Kidney (tissue), 13 donors: ENCODE measurements at regions not wholly inside any gene's neighbourhood (a gene's known extent, or its start where the extent isn't known, plus 50 kb on each side); places are given as distances from the start of the nearest gene placed in this dataset.

ENCODE experiments used
- DNase-seq, 5 donors: peaks; one replicate each; pipeline ENCODE4 v3.0.0-alpha.2; 2013 to 2020
- FAIRE-seq: peaks from 2 replicates; lab custom pipeline; 2012; peaks lifted over from hg19 to GRCh38; lab: Jason Lieb, UNC
- H3K27ac ChIP-seq, 2 donors: one replicate each; pipeline ENCODE4 v1.7.0; 2013; ENCODE audit warnings: low read depth in 2 of 2, low read length in 2 of 2, inconsistent platforms in 1 of 2
- H3K27me3 ChIP-seq: one replicate; pipeline ENCODE4 v1.7.1; 2013; ENCODE audit warnings: low read length, inconsistent platforms; ENCODE audit not compliant: control insufficient read depth, insufficient read depth
- H3K36me3 ChIP-seq, 3 donors: one replicate each; pipeline versions ENCODE4 v1.7.0 to v1.7.1; 2013; ENCODE audit warnings: low read length in 3 of 3, control low read depth in 1 of 3, inconsistent platforms in 1 of 3; ENCODE audit not compliant: insufficient read depth in 3 of 3, control insufficient read depth in 2 of 3
- H3K4me1 ChIP-seq, 3 donors: one replicate each; pipeline versions ENCODE4 v1.7.0 to v1.7.1; 2013; ENCODE audit warnings: low read length in 3 of 3, inconsistent platforms in 1 of 3, low read depth in 1 of 3; ENCODE audit not compliant: control insufficient read depth in 2 of 3, insufficient read depth in 2 of 3
- H3K4me3 ChIP-seq, 3 donors: one replicate each; pipeline versions ENCODE4 v1.7.0 to v1.8.1; 2013; ENCODE audit warnings: low read length in 3 of 3, control low read depth in 1 of 3, inconsistent platforms in 1 of 3
- H3K9ac ChIP-seq, 3 donors: one replicate each; pipeline versions ENCODE4 v1.7.0 to v1.7.1; 2013; ENCODE audit warnings: low read length in 3 of 3, control low read depth in 1 of 3, inconsistent platforms in 1 of 3
- H3K9me3 ChIP-seq, 3 donors: one replicate each; pipeline versions ENCODE4 v1.7.0 to v1.7.1; 2013; ENCODE audit warnings: low read length in 3 of 3, control low read depth in 1 of 3, inconsistent platforms in 1 of 3; ENCODE audit not compliant: control insufficient read depth in 2 of 3, insufficient read depth in 1 of 3
- CTCF ChIP-seq: IDR thresholded peaks from 3 replicates; pipeline ENCODE4 v1.5.1; 2012; ENCODE audit warnings: mild to moderate bottlenecking, moderate library complexity, borderline replicate concordance; ENCODE audit not compliant: insufficient read depth; ENCODE audit errors: extremely low read depth
- intact Hi-C: fragments of 100-400 bp; cut with DNase I; formaldehyde crosslinking; loops from one replicate; pipeline ENCODE4 v1.11.1; 2022
- donor health status: control.
- donor health status: control.
- donor health status: control.
- donor health status: control.
- donor health status: control.
- donor health status: DM: yes; HTN: yes; CAD: no.
- donor health status: Normal renal cell carcinoma (clear cell type).

GRCh38 chrX:136961594-136962135 lies 72.1 kb downstream of the GPR101 start:
- Histone ChIP-seq H3K9ac (no peak overlapping the region), H3K4me1 (no peaks in the 10 kb centered on the region), H3K4me3 (no peak overlapping the region), H3K27me3 (no peaks in the 10 kb centered on the region), H3K36me3 (no peaks in the 10 kb centered on the region), H3K9me3 (no peaks in the 10 kb centered on the region), H3K27ac (no peak overlapping the region)
- no peak for TF ChIP-seq CTCF
- DNase-seq, result no peak
- no peak for FAIRE-seq
- intact Hi-C loops, result no loop called here

- no peaks in the 10 kb centered on the region for H3K36me3 ChIP-seq
Observed at GRCh38 chrX:136954930-136955329, 74.4 kb upstream of the RBMX start.

GRCh38 chrX:136953867-136954787 lies 73.6 kb upstream of the RBMX start:
- Histone ChIP-seq H3K27ac (no peak overlapping the region), H3K4me3 (no peak overlapping the region), H3K4me1 (no peaks in the 10 kb centered on the region), H3K9ac (no peak overlapping the region), H3K27me3 (no peaks in the 10 kb centered on the region), H3K9me3 (no peaks in the 10 kb centered on the region), H3K36me3 (no peaks in the 10 kb centered on the region)
- peak; percentile 29 for TF ChIP-seq CTCF
- intact Hi-C loops, result loop anchor here (10.0 kb wide), 1 partner anchor 101 kb away; no protein-coding TSS in a partner anchor
- DNase-seq (peak; percentile 43 to 76 (median 59)), FAIRE-seq (no peak)

More at GRCh38 chrX:136954930-136955329, 74.4 kb upstream of the RBMX start:
- Histone ChIP-seq H3K27me3 (no peaks in the 10 kb centered on the region), H3K27ac (no peak overlapping the region), H3K4me1 (no peaks in the 10 kb centered on the region), H3K9ac (no peak overlapping the region), H3K9me3 (no peaks in the 10 kb centered on the region), H3K4me3 (no peak overlapping the region)
- FAIRE-seq (peak; percentile 97), DNase-seq (peak in 2 of 5 donors; percentile 31 to 38)
- intact Hi-C loops, result loop anchor here (10.0 kb wide), 1 partner anchor 100 kb away; no protein-coding TSS in a partner anchor
- peak; percentile 30 for TF ChIP-seq CTCF
